ENCODE measurements at regions not wholly inside any gene's neighbourhood (a gene's known extent, or its start where the extent isn't known, plus 50 kb on each side); places are given as distances from the start of the nearest gene placed in this dataset.

- no peaks in the 10 kb centered on the region for H3K9me1 ChIP-seq (ENCODE audit: control insufficient read depth, insufficient read depth, low read length)
- no peak overlapping the region for H3K9ac ChIP-seq (ENCODE audit: insufficient read depth in 1 of 2, low read depth in 2 of 2, low read length in 2 of 2)
- intact Hi-C loops (cut with micrococcal nuclease) (no loop called here), in situ Hi-C loops (cut with MboI) (no loop called here)
- no peak for FAIRE-seq
- H3K27ac ChIP-seq (ENCODE audit: extremely low read depth, low read depth, low read length) = no peak overlapping the region
- no peak overlapping the region for H3K4me2 ChIP-seq (ENCODE audit: insufficient read depth, low read length)
- CTCF ChIA-PET (ENCODE audit: low intra/inter-chr PET ratio) = no interaction called here
- H4K20me1 ChIP-seq (replicated peaks; ENCODE audit: control insufficient read depth, insufficient read depth, low read length) = no peaks in the 10 kb centered on the region
- no peak for ATAC-seq
- no peaks in the 10 kb centered on the region for H3K79me2 ChIP-seq (ENCODE audit: control insufficient read depth, insufficient read depth, low read length)
- no TSS peak for BruUV-seq (replicated peaks)
- POLR2A ChIA-PET = no interaction called here
- no peaks in the 10 kb centered on the region; the same call in 1 of the 2 replicates for H3K9me3 ChIP-seq (replicated peaks; ENCODE audit: control insufficient read depth, insufficient read depth, low read depth, low read length)
- no peak for DNase-seq (ENCODE audit: extremely low read depth in 1 of 4, low spot score in 3 of 4)
- no peak overlapping the region for H3K4me3 ChIP-seq
- no peaks in the 10 kb centered on the region for H3K4me1 ChIP-seq (replicated peaks in 1 of 2; ENCODE audit: control insufficient read depth in 2 of 2, insufficient read depth in 2 of 2, low read length in 2 of 2)
- H3K27me3 ChIP-seq (ENCODE audit: control insufficient read depth in 2 of 2, insufficient read depth in 2 of 2, low read length in 2 of 2) = no peaks in the 10 kb centered on the region
- no peaks in the 10 kb centered on the region for H3K36me3 ChIP-seq (ENCODE audit: control insufficient read depth, insufficient read depth, low read length)
- no peak overlapping the region for H2AFZ ChIP-seq (ENCODE audit: low read depth, low read length)
- TF ChIP-seq, protein P1, sequence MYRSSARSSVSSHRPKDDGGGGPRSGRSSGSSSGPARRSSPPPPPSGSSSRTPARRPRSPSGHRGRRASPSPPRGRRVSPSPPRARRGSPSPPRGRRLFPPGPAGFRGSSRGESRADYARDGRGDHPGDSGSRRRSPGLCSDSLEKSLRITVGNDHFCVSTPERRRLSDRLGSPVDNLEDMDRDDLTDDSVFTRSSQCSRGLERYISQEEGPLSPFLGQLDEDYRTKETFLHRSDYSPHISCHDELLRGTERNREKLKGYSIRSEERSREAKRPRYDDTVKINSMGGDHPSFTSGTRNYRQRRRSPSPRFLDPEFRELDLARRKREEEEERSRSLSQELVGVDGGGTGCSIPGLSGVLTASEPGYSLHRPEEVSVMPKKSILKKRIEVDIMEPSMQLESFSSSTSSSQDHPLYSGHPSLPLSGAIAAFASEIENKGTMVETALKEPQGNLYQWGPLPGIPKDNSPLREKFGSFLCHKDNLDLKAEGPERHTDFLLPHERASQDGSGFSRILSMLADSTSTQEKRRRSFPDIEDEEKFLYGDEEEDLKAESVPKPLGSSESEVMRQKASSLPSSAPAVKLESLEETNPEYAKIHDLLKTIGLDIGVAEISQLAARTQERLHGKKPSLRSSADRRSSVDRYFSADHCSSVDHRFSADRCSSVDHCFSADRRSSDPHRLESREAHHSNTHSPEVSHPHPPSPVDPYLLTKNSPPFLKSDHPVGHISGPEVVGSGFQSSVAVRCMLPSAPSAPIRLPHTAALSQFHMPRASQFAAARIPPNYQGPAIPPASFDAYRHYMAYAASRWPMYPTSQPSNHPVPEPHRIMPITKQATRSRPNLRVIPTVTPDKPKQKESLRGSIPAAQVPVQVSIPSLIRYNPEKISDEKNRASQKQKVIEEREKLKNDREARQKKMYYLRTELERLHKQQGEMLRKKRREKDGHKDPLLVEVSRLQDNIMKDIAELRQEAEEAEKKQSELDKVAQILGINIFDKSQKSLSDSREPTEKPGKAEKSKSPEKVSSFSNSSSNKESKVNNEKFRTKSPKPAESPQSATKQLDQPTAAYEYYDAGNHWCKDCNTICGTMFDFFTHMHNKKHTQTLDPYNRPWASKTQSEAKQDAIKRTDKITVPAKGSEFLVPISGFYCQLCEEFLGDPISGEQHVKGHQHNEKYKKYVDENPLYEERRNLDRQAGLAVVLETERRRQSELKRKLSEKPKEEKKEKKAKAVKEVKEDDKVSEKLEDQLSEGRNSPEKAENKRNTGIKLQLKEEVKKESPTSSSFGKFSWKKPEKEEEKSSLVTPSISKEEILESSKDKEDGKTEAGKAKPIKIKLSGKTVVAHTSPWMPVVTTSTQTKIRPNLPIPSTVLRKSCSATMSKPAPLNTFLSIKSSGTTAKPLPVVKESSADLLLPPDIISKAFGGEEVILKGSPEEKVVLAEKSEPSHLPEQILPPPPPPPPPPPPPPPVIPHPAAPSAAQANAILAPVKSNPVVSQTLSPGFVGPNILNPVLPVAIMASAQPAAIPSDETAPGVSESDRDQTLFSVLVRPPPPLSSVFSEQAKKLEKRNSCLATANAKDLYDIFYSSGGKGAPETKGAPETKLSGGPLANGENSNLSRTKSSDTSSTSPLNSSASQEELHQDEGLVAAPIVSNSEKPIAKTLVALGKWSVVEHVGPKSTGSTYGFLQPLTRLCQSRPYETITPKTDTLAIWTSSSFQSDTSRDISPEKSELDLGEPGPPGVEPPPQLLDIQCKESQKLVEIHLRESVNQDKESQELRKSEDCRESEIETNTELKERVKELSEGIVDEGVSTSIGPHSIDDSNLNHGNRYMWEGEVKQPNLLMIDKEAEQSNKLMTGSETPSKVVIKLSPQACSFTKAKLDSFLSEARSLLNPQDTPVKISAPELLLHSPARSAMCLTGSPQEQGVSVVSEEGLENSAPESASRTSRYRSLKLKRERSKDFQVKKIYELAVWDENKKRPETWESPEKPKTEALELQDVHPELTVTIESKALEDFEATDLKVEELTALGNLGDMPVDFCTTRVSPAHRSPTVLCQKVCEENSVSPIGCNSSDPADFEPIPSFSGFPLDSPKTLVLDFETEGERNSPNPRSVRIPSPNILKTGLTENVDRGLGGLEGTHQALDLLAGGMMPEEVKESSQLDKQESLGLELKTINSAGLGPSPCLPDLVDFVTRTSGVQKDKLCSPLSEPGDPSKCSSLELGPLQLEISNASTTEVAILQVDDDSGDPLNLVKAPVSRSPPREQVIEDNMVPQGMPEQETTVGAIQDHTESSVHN (IDR thresholded peaks at IDR 0.05; ENCODE audit: borderline replicate concordance in 1 of 2, low read depth in 1 of 2) = no peak
- TF ChIP-seq HDGF (IDR thresholded peaks at IDR 0.05) (no peak), PPARD (CRISPR knock-in tag; IDR thresholded peaks at IDR 0.05) (no peak), CXXC5 (CRISPR knock-in tag; IDR thresholded peaks at IDR 0.05) (no peak), ZNF165 (CRISPR knock-in tag; IDR thresholded peaks at IDR 0.05; ENCODE audit: borderline replicate concordance) (no peak), SREBF1 (IDR thresholded peaks at IDR 0.05; ENCODE audit: borderline replicate concordance, low read depth, low read length) (no peak), KDM2B (CRISPR knock-in tag; IDR thresholded peaks at IDR 0.05) (no peak), THAP12 (CRISPR knock-in tag; IDR thresholded peaks at IDR 0.05) (no peak), HES1 (IDR thresholded peaks at IDR 0.05; ENCODE audit: low read depth) (no peak), ZNF511 (CRISPR knock-in tag; IDR thresholded peaks at IDR 0.05) (no peak), HOXB6 (CRISPR knock-in tag; IDR thresholded peaks at IDR 0.05; ENCODE audit: borderline replicate concordance) (no peak)
Observed at GRCh38 chr6:19416811-19417210, 420.4 kb upstream of the ID4 start.
